Endothelial cell of umbilical vein (primary cell): ENCODE measurements at regions not wholly inside any gene's neighbourhood (a gene's known extent, or its start where the extent isn't known, plus 50 kb on each side); places are given as distances from the start of the nearest gene placed in this dataset.

Experiments used
- JUN ChIP-seq: IDR thresholded peaks from 2 replicates; pipeline ENCODE4 v1.6.1; 2011; ENCODE audit warnings: borderline replicate concordance, low read depth; ENCODE audit not compliant: insufficient read length, insufficient read depth
- MYC ChIP-seq: IDR thresholded peaks from one replicate; pipeline ENCODE4 v1.6.1; 2011; ENCODE audit warnings: mild to moderate bottlenecking, low read depth, low read length
- POLR2A ChIP-seq: IDR thresholded peaks from 2 replicates; pipeline ENCODE4 v1.6.1; 2012; ENCODE audit warnings: low read depth, mild to moderate bottlenecking, control low read depth, low read length
- POLR2AphosphoS5 ChIP-seq: IDR thresholded peaks from 2 replicates; pipeline ENCODE4 v1.6.1; 2012; ENCODE audit warnings: low read depth, mild to moderate bottlenecking, control low read depth, low read length, moderate library complexity; ENCODE audit not compliant: insufficient read depth
- TF ChIP-seq, protein P1 (sequence below), 2 donors: IDR thresholded peaks; 1 replicate in 1 of 2; 2 replicates in 1 of 2; pipeline ENCODE4 v1.5.1; 2011; ENCODE audit warnings: low read length in 2 of 2, mild to moderate bottlenecking in 2 of 2, moderate library complexity in 2 of 2, control low read depth in 1 of 2, inconsistent platforms in 1 of 2, low read depth in 1 of 2; ENCODE audit not compliant: insufficient read depth in 1 of 2; ENCODE audit errors: extremely low read depth in 1 of 2
- TF ChIP-seq, protein P2 (sequence below): IDR thresholded peaks from 2 replicates; pipeline ENCODE4 v1.6.1; 2011; ENCODE audit not compliant: insufficient read depth, insufficient read length

DNA sequence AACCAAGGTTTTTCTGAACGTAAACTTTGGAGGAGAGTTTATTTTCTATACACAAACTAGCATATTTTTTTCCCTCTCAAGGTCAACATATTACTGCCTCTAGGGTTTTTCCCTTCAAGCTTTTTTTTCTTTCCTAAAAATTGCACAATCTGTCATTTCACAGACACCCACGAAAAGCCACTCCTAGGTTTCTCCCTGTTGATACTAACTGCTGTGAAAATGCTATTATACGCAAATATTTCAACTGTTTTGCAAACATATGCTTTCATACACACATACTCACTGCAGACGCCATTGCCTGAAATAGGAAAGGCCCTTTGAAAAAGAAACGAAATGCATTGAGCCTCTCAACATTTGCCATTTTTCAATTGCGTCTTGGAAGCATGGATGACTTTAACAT, 333.0 kb downstream of the CD83 start:
- TF ChIP-seq, protein P1, sequence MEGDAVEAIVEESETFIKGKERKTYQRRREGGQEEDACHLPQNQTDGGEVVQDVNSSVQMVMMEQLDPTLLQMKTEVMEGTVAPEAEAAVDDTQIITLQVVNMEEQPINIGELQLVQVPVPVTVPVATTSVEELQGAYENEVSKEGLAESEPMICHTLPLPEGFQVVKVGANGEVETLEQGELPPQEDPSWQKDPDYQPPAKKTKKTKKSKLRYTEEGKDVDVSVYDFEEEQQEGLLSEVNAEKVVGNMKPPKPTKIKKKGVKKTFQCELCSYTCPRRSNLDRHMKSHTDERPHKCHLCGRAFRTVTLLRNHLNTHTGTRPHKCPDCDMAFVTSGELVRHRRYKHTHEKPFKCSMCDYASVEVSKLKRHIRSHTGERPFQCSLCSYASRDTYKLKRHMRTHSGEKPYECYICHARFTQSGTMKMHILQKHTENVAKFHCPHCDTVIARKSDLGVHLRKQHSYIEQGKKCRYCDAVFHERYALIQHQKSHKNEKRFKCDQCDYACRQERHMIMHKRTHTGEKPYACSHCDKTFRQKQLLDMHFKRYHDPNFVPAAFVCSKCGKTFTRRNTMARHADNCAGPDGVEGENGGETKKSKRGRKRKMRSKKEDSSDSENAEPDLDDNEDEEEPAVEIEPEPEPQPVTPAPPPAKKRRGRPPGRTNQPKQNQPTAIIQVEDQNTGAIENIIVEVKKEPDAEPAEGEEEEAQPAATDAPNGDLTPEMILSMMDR (IDR thresholded peaks at IDR 0.05; ENCODE audit: extremely low read depth in 1 of 2, insufficient read depth in 1 of 2, low read depth in 1 of 2, low read length in 2 of 2): no peak
- no peak for TF ChIP-seq POLR2AphosphoS5
- TF ChIP-seq, protein P2, sequence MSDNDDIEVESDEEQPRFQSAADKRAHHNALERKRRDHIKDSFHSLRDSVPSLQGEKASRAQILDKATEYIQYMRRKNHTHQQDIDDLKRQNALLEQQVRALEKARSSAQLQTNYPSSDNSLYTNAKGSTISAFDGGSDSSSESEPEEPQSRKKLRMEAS: no peak
- no peak for TF ChIP-seq JUN
- TF ChIP-seq MYC: no peak
- no peak for TF ChIP-seq POLR2A
